ENCODE measurements at regions not wholly inside any gene's neighbourhood (a gene's known extent, or its start where the extent isn't known, plus 50 kb on each side); places are given as distances from the start of the nearest gene placed in this dataset.

DNA sequence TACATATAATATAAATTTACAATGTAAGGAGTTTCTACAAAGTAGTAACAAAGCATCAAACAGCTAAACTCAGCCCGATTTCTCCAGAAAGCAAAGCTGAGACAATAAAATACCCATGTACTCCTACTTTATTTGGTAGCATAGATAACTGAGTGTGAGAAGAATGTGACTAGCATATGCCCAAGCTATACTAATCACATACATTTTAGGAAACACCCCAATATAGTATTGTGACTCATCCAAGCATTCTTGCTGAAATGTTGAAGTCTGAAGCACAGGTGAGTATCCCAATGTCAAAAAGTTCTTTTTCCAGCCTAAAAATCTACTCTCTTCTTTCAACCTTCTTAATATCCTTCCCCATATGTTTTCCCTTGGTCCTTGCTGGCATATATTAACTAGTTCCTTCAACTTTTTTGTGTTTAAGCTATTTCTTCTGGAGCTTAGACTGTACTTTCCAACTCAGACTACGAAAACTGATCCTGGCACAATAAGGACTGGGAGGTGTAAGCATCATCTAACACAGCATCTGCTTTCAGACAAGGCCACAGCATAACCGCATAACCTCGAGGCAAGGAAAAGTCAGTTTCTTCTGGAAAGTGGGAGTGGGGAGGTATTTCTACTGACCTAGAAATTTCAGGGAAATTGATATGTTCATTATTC is 163.0 kb upstream of the RNPC3 start:
- no peak for TF ChIP-seq POLR2AphosphoS5 (IDR thresholded peaks at IDR 0.05)
- H3K4me3 ChIP-seq: no peak overlapping the region
- no peaks in the 10 kb centered on the region for H3K4me1 ChIP-seq
- H3K27ac ChIP-seq: no peak overlapping the region
- intact Hi-C loops (cut with DNase I; ENCODE audit: low total_unique reads): no loop called here
- no peaks in the 10 kb centered on the region for H3K27me3 ChIP-seq (replicated peaks in 1 of 7)
- WGBS, 5 donors: 85 to 95% (median 92%) methylated on average over 4 of the region's 4 CpGs
- DNase-seq: no peak
- peaks cover 0 to 3% (median 0%) of the 10 kb centered on the region in 8 donors for H3K9me3 ChIP-seq
- no peaks in the 10 kb centered on the region for H3K36me3 ChIP-seq

DNA sequence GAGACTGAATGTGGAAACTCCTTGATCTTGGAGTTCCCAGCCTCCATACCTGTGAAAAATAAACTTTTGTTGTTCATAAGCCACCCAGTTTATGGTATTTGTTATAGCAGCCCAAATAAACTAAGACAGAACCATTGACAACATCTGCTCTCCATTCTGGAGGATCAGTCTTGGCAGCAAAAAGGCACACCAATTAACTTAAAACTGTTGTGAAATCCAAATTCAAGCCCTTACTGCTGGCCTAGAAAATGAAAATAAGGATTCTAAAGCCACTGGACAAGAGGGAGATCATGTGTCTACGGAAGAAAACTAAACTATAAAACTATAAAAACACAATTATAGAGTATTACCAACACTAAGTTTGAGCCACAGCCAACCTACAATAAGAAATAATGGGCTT is 172.1 kb upstream of the RNPC3 start:
- no peak for DNase-seq
- TF ChIP-seq POLR2A (IDR thresholded peaks at IDR 0.05) (no peak), POLR2AphosphoS5 (IDR thresholded peaks at IDR 0.05) (no peak)

DNA sequence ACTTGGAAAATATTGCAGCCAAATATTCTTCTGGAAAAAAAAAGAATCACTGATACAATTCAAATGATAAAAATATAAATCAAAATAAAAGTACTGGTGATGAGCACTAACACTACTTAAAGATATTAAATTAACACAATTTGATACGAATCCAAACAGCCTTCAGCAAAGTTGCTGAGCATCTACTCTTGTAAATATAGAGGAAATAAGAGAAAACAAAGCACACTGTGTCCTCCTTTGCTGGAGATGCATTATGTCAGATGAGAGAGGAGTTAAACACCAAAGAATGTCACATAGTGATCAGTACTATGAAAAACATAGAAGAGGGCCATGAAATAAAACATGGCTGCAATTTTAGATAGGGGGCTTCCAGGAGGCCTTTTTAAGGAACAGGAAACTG is 177.4 kb upstream of the RNPC3 start:
- intact Hi-C loops (cut with DNase I; ENCODE audit: low total_unique reads): no loop called here
- DNase-seq: no peak
- Histone ChIP-seq H3K27ac (no peak overlapping the region), H3K4me1 (no peaks in the 10 kb centered on the region), H3K36me3 (no peaks in the 10 kb centered on the region), H3K27me3 (replicated peaks in 1 of 7) (no peaks in the 10 kb centered on the region), H3K4me3 (no peak overlapping the region), H3K9me3 (no peaks in the 10 kb centered on the region)
- TF ChIP-seq, protein P1, sequence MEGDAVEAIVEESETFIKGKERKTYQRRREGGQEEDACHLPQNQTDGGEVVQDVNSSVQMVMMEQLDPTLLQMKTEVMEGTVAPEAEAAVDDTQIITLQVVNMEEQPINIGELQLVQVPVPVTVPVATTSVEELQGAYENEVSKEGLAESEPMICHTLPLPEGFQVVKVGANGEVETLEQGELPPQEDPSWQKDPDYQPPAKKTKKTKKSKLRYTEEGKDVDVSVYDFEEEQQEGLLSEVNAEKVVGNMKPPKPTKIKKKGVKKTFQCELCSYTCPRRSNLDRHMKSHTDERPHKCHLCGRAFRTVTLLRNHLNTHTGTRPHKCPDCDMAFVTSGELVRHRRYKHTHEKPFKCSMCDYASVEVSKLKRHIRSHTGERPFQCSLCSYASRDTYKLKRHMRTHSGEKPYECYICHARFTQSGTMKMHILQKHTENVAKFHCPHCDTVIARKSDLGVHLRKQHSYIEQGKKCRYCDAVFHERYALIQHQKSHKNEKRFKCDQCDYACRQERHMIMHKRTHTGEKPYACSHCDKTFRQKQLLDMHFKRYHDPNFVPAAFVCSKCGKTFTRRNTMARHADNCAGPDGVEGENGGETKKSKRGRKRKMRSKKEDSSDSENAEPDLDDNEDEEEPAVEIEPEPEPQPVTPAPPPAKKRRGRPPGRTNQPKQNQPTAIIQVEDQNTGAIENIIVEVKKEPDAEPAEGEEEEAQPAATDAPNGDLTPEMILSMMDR (IDR thresholded peaks at IDR 0.05 in 8 of 11, conservative IDR thresholded peaks at IDR 0.05 in 3 of 11): no peak
- TF ChIP-seq POLR2AphosphoS5 (IDR thresholded peaks at IDR 0.05): no peak
- TF ChIP-seq POLR2A (IDR thresholded peaks at IDR 0.05): no peak
- 41 to 76% (median 58%) methylated on average over 1 of the region's 1 CpG for WGBS, 5 donors

More for the DNA sequence above, 172.1 kb upstream of the RNPC3 start:
- H3K27ac ChIP-seq: no peak overlapping the region
- H3K27me3 ChIP-seq (replicated peaks in 1 of 7): no peaks in the 10 kb centered on the region
- H3K36me3 ChIP-seq: no peaks in the 10 kb centered on the region
- intact Hi-C loops (cut with DNase I; ENCODE audit: low total_unique reads): no loop called here
- 69 to 95% (median 73%) methylated on average over 1 of the region's 1 CpG for WGBS, 5 donors
- no peaks in the 10 kb centered on the region for H3K9me3 ChIP-seq
- no peak overlapping the region for H3K4me3 ChIP-seq
- no peaks in the 10 kb centered on the region for H3K4me1 ChIP-seq

DNA sequence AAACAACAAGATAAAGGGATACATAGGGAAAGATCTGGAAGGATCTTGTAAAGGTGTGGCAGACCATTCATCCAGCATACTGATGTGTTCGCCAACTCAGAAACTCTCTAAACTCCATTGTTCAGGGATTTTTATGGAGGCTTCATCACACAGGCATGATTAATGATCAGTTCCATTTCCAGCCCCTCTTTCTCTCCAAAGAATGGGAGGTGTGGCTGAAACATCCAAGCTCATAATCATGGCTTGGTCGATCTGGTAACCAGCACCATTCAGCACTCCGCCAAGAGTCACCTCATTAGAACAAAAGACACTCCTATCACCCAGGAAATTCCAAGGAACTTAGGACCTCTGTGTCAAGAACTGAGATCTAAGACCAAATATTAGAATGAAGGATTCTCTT is 180.6 kb upstream of the RNPC3 start:
- intact Hi-C loops (cut with DNase I; ENCODE audit: low total_unique reads): no loop called here
- H3K9me3 ChIP-seq: no peaks in the 10 kb centered on the region
- WGBS, 5 donors: 73 to 92% (median 82%) methylated on average over 3 of the region's 3 CpGs
- no peak overlapping the region for H3K4me3 ChIP-seq
- TF ChIP-seq POLR2AphosphoS5 (IDR thresholded peaks at IDR 0.05): no peak
- TF ChIP-seq, protein P1 (IDR thresholded peaks at IDR 0.05 in 8 of 11, conservative IDR thresholded peaks at IDR 0.05 in 3 of 11): no peak
- no peak for TF ChIP-seq POLR2A (IDR thresholded peaks at IDR 0.05)
- no peaks in the 10 kb centered on the region for H3K4me1 ChIP-seq
- no peak overlapping the region for H3K27ac ChIP-seq
- DNase-seq: no peak
- no peaks in the 10 kb centered on the region for H3K27me3 ChIP-seq (replicated peaks in 1 of 7)
- no peaks in the 10 kb centered on the region for H3K36me3 ChIP-seq

DNA sequence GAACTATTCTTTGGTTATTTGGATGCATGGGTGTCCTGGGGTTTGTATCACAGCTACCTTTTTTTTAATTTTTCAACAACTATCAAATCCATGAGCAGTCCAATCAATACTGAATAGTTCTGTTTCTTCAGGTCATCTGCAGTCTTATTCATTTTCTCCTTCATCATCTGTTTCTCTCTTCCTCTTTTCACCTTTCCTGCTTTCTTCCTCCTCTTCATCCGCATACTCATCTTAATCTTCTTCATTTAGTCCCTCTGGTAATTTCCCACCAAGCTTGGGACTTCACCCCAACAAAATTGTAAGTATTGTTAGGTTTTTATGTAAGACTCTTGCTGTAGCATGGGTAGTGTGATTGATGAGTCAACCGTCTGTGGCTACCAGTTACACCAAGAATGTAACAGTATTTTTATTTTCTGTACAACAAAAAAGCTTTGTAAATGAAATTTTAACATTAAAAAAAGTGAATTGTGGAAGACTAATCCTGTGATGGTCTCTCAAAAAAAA is 184.1 kb upstream of the RNPC3 start:
- Histone ChIP-seq H3K9me3 (no peaks in the 10 kb centered on the region), H3K36me3 (no peaks in the 10 kb centered on the region), H3K27me3 (replicated peaks in 1 of 7) (no peaks in the 10 kb centered on the region), H3K4me3 (no peak overlapping the region), H3K27ac (no peak overlapping the region), H3K4me1 (no peaks in the 10 kb centered on the region)
- TF ChIP-seq POLR2A (IDR thresholded peaks at IDR 0.05): no peak
- TF ChIP-seq POLR2AphosphoS5 (IDR thresholded peaks at IDR 0.05): no peak
- TF ChIP-seq, protein P1 (IDR thresholded peaks at IDR 0.05 in 8 of 11, conservative IDR thresholded peaks at IDR 0.05 in 3 of 11): no peak
- intact Hi-C loops (cut with DNase I; ENCODE audit: low total_unique reads): no loop called here
- no peak for DNase-seq
- WGBS, 5 donors: 78 to 84% (median 82%) methylated on average over 2 of the region's 2 CpGs
